Ecto neural progenitor cell (in vitro differentiated cells): ENCODE measurements at regions not wholly inside any gene's neighbourhood (a gene's known extent, or its start where the extent isn't known, plus 50 kb on each side); places are given as distances from the start of the nearest gene placed in this dataset.
"Not testable (repeated sequence)": the region's sequence is repeated elsewhere in the genome, so short reads cannot be mapped to it uniquely, and the experiment has no call there.

Experiments
- DNase-seq: peaks from one replicate; pipeline ENCODE4 v3.0.0-alpha.2; 2018; ENCODE audit warnings: low spot score

DNA sequence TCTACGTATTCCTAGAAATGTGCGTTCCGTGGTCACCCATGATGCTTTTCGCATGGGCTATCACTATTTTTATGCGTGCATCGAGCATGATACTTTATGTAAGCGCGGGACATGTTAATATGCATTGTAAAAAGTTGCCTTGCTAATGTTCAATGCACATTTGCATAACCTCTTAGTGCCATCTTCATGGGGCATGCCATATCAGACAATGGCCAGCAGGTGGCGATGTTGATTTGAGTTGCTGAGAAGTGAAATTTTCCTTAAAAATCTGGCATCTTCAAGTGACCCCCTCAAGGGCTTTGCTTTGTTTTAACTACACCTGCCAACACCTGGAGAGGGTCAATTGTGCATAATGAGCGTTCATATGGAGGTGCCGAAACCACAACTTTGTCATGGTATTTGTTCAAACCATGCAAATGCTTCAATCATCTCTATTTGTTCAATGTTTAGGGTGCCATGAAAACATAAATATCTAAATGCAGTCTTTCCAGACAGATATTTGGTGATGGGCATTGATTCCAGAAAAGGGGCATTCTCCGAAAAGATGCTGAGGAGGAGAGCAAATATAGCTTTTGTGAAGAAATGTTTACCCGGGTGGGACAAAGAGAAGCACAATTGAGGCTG is 833.9 kb upstream of the PRKX start:
- DNase-seq: peak; percentile 58

DNA sequence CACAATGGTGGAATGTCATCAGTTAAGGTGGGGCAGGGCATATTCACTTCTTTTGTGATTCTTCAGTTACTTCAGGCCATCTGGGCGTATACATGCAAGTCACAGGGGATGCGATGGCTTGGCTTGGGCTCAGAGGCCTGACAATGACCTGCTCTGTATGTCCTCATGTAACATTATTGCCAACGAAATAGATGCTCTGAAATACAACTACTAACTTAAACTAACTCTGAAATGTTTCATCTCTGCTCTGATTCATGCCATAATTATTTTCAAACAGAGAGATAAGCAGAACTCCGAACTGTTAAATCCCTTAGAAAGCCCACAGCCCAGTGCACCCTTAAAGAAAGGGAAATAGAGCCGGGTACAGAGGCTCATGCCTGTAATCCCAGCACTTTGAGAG is 832.7 kb upstream of the PRKX start:
- not testable (repeated sequence) for DNase-seq

DNA sequence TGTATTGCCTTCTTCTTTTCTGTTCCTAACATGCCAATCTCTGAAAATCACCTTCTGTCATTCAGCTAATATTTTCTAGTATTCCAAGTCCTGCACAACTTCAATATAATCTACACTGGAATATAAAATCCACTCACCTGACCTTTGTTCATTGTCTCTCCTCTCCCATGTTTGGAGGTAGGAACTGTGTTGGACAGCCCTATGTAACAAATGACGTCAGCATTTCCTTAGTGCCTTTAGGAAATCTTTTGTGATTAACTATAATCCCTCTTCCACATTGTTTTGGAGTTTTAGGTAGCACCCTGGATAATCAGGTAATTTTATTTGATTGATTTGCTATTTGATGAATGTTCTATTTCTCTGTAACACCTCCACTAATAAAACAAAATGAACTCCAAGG is 814.8 kb upstream of the PRKX start:
- no peak for DNase-seq

DNA sequence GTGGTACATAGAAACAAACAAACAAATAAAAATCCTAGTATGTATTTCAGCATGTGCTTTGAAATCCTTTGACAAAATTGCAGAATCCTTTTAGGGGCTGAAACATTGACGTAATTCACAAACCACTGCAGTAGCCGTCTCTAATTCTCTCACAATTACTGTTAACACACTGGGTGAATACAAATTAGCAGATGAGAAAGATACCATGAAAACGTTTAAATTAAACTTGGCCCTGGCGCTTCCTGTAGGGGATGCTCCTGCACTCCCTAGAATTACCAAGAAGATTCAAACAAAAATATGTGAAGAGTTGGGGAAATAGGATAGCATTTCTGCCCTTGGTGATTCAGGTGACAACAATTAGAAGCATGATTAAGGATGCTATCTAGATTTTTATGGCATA is 772.5 kb upstream of the PRKX start:
- no peak for DNase-seq

DNA sequence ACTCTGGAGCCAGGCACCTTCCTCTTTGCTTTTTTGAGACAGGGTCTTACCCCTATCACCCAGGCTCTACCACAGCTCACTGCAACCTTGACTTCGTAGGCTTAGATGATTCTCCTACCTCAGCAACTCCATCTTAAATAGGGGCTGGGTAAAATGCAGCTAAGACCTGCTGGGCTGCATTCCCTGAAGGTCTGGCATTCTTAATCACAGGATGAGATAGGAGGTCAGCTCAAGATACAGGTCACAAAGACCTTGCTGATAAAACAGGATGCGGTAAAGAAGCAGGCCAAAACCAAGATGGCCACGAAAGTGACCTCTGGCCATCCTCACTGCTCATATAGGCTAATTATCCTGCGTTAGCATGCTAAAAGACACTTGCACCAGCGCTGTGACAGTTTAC is 770.8 kb upstream of the PRKX start:
- no peak for DNase-seq

DNA sequence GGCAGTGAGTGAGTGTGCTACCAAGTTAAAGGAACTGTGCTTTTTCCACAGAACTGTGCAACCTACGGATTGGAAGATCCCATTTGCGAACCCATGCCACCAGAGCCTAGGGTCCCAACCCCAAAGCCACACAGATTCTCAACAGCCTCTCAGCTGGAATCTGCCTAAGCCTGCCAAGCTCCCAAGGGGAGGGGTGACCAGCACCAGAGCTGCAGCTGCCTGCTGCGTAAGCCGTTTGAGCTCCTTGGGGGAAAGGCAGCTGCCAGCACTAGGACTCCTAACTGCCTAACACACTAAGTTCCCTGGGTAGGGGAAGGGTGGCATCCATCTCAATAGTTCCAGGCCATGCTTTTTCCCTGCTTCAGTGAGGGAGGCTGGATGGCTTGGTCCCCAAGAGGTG is 738.1 kb upstream of the PRKX start:
- no peak for DNase-seq

DNA sequence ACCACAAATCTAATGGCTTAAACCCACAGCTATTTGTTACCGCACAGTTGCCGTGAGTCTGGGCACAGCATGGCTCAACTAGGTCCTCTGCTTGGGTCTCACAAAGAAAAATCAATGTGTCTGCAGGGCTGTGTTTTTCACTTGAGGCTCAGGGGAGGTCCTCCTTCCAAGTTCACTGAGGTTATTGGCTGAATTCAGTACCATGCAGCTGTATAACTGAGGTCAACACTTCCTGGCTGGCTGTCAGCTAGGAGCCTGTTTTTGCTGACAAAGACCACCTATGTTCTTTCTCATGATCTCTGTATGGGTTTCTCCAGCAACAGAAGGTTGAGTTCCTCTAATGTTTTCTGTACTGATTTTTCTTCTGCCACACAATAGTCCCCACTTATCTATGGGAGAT is 736.7 kb upstream of the PRKX start:
- no peak for DNase-seq

DNA sequence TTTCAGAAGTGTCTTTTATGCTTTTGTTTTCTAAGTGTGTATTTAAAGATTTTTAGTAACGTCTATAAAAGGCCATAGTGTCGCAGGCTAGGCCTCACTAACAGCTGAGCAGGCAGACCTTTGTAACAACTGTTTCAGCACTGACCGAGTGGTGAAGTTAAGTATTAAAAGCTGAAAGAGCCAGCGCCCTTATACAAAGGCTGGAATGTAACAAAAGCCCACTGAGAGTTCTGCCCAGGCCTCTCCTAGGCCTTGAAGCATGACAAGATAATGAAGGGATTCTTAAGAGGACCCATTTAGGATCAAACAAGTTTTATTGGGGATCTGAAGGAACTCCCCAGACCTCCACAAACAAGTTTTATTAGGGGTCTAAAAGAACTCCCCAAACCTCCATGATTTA is 722.5 kb upstream of the PRKX start:
- DNase-seq: no peak

DNA sequence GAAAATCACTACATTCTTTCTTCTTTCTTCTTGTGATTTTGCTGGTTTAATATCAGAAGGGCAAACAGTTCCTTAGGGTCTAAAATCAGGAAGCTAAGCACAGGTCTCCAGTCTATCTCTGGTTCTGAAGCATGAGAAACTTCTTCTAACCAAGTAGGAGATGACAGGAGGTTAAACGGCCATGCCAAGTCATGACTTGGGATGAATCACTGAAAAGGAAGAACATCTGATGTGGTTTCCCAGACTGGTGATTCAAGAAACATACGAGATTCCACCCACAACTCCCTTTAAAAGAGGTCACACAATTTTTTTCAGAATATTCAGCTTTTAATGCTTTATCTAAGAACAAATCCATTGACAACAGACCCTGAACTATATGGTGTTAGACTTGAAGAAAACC is 684.0 kb upstream of the PRKX start:
- DNase-seq: no peak

DNA sequence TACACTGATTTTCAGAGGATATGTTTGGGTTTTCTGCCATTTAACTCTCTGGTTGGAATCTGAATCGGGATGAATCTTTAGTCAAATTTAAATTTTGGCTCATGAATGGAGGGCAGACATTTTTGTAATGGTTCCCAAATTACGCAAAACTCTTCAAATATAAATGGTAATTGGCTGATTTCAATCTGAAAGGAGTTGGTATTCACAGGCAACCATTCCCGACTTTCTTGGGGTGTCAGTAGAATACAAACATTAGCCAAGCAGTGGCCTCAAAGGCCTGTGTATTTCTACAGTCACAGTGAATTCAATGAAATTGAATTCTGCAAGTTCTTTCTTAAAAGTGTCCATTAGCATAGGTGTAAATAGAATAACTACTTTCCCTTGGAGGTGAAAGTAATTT is 668.8 kb upstream of the PRKX start:
- no peak for DNase-seq

DNA sequence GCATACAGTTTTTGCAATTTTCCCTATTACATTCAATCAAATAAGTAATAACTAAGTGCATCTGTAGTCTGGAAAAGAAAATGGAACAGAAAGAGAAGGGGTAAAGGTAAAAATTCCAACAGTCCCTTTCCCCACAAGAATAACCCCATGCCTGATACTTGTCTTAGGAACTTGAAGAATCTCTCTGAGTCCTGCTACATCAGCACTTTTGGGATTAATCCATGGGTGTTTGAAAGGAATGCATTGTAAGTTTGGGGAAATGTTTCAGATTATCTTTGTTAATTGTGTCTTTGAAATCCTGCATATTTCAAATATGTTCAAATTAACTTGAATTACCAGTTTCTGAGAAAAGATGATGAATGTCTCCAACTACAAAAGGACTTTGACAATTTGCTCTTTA is 667.3 kb upstream of the PRKX start:
- DNase-seq: no peak

DNA sequence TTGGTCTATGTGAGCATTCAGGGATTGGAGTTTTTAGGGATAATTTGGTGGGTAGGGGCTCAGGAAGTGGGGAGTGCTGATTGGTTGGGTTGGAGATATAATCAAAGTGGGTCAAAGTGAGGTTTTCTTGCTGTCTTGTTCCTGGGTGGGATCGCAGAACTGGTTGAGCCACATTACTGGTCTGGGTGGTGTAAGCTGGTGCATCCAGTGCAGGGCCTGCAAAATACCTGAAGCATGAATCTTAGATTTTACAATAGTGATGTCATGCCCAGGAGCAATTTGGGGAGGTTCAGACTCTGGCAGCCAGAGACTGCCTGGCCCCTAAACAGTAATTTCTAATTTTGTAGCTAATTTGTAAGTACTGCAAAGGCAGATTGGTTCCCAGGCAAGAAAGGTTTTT is 665.6 kb upstream of the PRKX start:
- no peak for DNase-seq

DNA sequence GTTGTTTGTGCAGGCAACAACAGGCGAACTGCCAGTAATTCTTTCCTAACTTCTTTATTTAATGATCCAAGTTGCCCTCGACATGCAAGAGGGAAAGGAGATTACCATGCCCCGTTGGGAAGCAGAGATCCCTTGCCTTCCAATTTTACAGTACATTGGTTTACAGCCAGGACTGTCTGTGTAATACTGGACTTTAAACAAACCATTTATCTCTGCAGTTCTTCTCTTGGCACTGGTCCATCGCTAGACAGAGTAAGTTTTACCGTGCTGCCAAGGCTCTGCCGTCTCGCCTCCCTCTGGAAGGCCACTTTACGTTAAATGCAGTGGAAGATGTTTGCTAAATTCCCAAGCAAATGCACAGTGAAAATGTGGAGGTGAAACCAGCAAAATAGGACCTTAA is 660.3 kb upstream of the PRKX start:
- DNase-seq: no peak

DNA sequence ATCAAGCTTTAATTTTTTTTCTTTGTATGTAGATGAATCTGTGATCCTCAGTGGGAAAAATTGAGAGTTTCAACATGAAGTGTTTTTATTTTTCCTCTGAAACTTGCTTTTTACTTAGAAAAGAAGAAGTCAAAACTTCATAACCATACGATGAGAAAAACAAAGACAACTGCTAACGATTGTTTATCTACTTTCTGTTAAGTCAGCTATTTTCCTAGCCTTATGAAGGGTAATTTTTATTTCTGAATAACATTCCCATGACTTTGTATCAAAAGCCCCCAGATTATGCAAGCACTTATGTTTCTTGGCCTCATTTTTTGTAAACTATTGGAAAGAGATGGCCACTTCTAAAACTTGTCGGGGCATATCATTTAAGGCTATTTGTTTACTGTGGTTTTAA is 645.1 kb upstream of the PRKX start:
- no peak for DNase-seq

DNA sequence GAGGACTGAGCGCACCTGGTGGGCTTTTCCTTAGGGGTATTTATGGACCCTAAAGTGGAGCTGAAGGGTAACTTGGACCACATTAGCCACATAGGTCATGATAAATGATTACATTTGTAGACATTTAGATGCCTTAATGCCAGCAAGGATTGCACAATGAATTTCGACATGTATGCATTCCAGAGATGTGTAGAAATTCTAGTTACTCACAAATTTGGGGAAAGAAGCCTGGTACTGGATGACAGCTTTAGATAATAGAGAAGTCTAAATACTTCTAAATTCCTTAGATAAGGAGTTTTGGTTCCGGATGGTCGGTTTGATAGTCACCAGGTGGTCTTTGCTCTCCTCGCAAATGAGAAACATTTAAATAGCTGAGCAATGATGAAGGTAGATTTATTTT is 609.5 kb upstream of the PRKX start:
- DNase-seq: no peak

DNA sequence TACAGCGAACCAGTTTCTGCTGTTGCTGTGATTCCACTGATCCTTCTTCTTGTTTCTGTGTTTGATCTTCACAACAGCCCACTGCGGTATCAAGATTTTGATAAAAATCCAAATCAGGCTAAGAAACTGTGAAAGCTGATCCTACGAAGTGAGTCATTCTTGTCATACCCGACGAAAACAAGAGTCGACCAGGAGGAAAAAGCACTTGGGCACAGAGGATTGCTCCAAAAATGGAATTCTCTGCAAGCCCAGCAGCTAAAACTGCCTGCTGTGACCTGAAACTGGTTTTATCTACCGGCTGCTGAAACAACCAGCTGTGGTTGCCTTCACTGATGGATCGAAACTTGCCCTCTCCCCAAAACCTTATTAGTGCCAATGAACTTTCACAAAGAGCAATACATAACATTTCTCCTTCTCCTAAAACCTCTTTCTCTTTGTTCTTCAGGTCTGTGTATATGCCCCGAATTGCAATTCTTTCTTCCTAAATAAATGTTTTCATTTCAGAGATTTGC is 607.0 kb upstream of the PRKX start:
- peak; percentile 49 for DNase-seq

DNA sequence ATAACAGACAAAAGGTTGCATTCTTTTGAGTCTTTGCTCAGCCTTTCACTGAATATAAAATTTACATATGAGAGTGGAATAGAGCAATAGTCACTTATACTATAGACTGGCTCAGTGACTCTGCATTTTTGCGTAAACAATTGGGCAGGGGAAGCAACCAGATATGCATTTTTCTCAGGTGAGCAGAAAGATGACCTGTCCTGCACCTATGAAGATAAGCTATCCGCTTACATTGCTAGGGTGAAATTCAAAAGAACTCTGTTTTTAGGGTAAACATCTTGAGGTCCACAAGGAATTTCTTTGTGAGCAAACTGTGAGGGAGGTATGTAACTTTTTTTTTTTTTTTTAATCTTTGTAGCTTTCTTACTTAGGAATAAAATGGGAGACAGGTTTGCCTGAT is 602.4 kb upstream of the PRKX start:
- DNase-seq: no peak

DNA sequence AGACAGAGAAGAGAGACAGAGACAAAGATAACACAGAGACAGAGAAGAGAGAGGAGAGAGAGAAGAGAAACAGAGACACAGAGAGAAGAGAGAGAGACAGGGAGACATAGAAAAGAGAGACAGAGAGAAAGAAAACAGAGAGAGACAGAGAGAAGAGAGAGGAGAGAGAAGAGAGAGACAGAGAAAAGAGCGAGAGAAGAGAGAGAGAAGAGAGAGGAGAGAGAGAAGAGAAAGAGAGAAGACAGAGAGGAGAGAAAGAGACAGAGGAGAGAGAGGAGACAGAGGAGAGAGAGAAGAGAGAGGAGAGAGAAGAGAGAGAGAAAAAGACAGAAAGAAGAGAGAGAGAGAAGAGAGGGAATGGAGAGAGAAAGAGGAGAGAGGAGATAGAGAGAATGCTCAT is 601.1 kb upstream of the PRKX start:
- DNase-seq: no peak

DNA sequence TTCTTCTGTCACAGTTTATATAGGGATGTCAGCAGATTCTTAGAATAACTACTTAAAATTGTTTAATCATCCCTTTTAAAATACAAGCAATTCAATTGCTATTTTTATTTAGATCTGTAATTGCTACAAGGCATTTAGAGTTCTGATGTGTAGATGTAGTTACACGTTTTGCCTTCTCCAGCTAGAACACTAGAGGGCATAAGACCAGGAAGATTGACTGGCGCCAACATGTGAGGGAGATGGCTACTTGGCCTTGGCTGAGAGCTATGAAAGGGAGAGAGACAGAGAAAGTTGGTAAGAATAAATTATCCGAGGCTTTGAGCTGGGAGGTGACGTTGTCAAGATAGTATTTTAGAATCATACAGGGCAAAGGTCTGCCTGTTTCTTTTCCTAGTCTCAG is 563.7 kb upstream of the PRKX start:
- DNase-seq: no peak

DNA sequence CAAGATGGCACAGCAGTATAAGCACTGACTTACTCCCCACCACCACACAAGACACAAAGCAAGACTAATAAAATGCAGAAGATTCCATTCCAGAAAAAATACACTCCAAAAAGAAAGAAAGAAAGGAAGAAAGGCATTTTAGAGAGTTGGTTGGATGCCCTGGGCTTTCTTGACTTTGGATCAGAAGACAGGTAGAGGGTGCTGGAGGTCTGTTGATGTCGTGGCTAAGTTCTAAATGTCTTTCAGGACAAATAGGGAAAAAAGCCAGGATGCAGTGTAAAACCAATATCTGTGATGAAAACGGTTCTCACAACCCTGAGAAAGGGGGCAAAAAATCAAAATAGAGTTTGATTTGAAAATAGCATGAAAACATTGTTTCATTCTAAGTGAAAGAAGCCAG is 555.2 kb upstream of the PRKX start:
- no peak for DNase-seq

DNA sequence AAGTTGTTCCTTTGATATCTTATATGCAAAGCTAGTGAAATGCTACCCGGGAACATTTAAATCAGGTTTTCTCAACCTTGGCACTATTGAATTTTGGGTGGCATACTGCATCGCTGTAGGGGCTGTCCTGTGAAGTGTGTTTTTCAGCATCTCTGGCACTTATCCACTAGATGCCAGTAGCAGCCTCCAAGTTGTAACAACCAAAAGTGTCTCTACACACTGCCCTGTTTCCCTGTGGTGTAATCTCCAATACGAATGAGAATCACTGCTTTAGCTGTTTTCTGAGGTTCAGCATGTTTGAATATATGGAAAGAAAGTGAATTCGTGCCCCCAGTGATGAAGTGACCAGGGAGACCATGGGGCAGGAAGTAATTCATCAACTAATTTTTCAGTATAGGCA is 551.6 kb upstream of the PRKX start:
- no peak for DNase-seq

DNA sequence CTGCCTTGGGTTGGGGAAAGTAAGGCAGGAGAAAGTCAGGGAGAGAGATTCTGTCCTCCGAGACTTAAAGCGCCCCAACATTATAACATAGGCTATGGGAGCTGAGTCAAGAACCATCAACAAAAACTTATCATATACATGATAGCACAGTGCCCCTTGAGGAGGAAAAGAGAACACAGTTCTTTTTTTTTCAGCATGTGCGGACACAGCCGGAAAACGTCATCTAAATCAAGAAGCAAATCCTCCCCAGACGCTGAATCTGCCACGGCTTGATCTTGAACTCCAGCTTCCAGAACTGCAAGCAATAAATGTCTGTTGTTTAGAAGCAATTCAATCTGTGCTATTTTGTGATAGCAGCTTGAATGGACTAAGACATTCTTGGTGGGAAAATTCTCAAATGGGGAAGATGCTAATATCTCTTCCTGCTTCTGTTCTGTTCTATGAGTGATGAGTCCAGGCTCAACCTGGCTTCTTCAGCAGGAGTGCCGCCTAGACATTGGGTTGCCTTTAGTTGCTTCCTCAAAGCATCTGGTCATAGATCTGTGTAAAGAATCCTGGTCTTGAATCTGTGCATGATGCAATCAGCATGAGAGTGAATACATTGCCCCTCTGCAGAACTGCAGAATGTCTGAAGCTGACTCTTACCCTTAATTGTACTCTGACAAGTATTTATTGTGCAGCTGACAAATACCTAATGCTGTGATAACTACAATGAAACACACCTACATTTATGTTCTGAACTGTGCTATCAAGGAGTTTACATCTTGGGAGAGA is 549.8 kb upstream of the PRKX start:
- no peak for DNase-seq

DNA sequence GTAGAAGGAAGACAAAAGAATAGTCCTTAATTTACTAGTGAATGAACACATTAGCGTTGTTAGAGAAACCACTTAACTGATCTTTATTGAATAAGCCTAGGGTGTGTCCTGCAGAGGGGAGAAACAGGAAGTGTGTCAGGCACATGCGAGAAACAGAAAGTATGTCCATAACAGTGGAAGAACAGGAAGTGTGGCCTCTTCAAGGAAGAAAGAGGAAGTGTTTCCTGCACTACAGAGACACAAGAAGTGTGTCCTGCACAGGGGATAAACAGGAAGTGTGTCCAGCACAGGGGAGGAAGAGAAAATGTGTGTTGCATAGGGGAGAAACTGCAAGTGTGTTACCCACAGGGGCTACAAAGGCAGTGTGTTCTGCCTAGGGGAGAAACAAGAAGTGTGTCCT is 539.6 kb upstream of the PRKX start:
- DNase-seq: no peak

DNA sequence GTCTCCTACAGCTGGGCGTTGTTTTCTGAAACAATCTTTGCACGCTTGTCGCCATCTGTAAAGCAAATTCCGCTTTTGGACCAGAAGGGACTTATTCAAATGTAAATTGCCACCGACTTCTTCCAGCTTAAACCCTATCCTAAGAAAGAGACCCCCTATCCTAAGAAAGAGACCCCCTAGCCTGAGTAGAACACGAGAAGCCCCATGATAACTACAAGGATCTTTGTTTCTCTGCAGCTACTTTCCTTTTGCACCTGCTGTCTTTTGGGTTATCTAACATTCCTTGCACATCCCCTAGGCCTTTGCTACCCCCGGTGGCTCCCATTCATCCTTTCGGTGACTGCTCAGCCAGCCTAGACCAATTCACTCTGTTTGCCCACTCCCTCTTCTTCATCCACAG is 536.0 kb upstream of the PRKX start:
- DNase-seq: no peak
